ENCODE measurements at regions not wholly inside any gene's neighbourhood (a gene's known extent, or its start where the extent isn't known, plus 50 kb on each side); places are given as distances from the start of the nearest gene placed in this dataset.
"Not testable (repeated sequence)": the region's sequence is repeated elsewhere in the genome, so short reads cannot be mapped to it uniquely, and the experiment has no call there.

- Histone ChIP-seq H3K9me3 (no peaks in the 10 kb centered on the region), H3K27ac (no peak overlapping the region), H3K36me3 (no peaks in the 10 kb centered on the region), H3K27me3 (no peaks in the 10 kb centered on the region), H3K4me1 (no peaks in the 10 kb centered on the region), H3K4me3 (no peak overlapping the region)
- TF ChIP-seq CTCF (IDR thresholded peaks at IDR 0.05) (no peak), POLR2A (IDR thresholded peaks at IDR 0.05) (no peak), POLR2AphosphoS5 (IDR thresholded peaks at IDR 0.05; ENCODE audit: insufficient read depth in 1 of 2, low read depth in 1 of 2) (no peak)
- no peak for DNase-seq (ENCODE audit: extremely low spot score in 2 of 2)
- intact Hi-C loops (cut with DNase I), result no loop called here
These were observed 1886.4 kb upstream of the TENM3 start for GRCh38 chr4:180356766-180357165.

DNA sequence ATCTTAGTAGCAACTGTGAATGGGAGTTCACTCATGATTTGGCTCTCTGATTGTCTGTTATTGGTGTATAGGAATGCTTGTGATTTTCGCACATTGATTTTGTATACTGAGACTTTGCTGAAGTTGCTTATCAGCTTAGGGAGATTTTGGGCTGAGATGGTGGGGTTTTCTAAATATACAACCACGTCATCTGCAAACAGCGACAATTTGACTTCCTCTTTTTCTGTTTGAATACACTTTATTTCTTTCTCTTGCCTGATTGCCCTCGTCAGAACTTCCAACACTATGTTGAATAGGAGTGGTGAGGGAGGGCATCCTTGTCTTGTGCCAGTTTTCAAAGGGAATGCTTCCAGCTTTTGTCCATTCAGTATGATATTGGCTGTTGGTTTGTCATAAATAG lies 1883.1 kb upstream of the TENM3 start:
- H3K27ac ChIP-seq; DNase-seq (ENCODE audit: extremely low spot score in 2 of 2); H3K4me1 ChIP-seq; H3K27me3 ChIP-seq; H3K9me3 ChIP-seq; H3K36me3 ChIP-seq; intact Hi-C loops (cut with DNase I); H3K4me3 ChIP-seq: not testable (repeated sequence)

- H3K4me3 ChIP-seq, result no peak overlapping the region
- no peak overlapping the region for H3K27ac ChIP-seq
- H3K4me1 ChIP-seq, result no peaks in the 10 kb centered on the region
- H3K27me3 ChIP-seq, result no peaks in the 10 kb centered on the region
- H3K36me3 ChIP-seq, result no peaks in the 10 kb centered on the region
- intact Hi-C loops (cut with DNase I), result no loop called here
- DNase-seq (ENCODE audit: extremely low spot score in 2 of 2), result no peak
- TF ChIP-seq POLR2A (IDR thresholded peaks at IDR 0.05) (no peak), POLR2AphosphoS5 (IDR thresholded peaks at IDR 0.05; ENCODE audit: insufficient read depth in 1 of 2, low read depth in 1 of 2) (no peak), CTCF (IDR thresholded peaks at IDR 0.05) (no peak)
- H3K9me3 ChIP-seq, result no peaks in the 10 kb centered on the region
These were observed 1879.4 kb upstream of the TENM3 start for GRCh38 chr4:180363815-180364214.

DNA sequence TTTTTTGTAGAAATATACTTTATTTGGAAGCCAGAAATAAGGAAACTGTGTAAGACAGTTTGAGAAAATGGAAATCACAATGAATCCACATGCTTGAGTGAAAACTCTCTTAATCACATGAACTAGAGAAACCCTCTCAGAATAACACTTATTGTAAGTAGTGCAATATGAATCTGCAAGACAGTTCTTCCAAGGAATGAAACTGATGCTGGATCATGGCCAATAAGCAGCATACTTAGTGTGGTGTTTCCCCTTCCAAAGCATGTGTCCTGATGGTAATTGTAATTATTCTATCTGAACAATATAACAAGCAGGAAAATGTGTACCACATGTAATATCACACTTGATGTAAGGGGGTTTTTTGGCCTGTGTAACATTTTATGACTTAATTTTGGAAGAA lies 1870.5 kb upstream of the TENM3 start:
- H3K4me1 ChIP-seq, result no peaks in the 10 kb centered on the region
- H3K4me3 ChIP-seq, result no peak overlapping the region
- TF ChIP-seq CTCF (IDR thresholded peaks at IDR 0.05) (no peak), POLR2AphosphoS5 (IDR thresholded peaks at IDR 0.05; ENCODE audit: insufficient read depth in 1 of 2, low read depth in 1 of 2) (no peak), POLR2A (IDR thresholded peaks at IDR 0.05) (no peak)
- no peak overlapping the region for H3K27ac ChIP-seq
- intact Hi-C loops (cut with DNase I), result no loop called here
- no peak for DNase-seq (ENCODE audit: extremely low spot score in 2 of 2)
- no peaks in the 10 kb centered on the region for H3K9me3 ChIP-seq
- H3K36me3 ChIP-seq, result no peaks in the 10 kb centered on the region
- H3K27me3 ChIP-seq, result no peaks in the 10 kb centered on the region

DNA sequence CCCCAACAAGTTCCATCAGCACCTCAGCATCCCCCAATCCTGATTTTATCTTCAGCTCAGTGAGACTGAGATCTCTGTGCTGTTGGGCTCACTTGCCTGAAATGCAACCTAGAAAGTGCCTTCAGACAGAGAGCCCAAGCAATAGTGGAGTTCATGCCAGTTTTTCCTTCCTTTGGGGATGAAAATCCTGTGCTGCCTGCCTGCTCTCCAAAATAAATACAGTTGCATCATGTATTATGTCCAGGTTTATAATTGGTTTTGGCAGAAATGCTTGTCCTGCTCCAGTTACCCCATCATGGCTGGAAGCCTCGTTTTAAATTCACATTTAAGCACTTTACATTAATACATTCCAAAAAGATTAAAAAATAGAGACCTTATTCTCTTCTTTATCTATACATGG lies 1865.5 kb upstream of the TENM3 start:
- DNase-seq (ENCODE audit: extremely low spot score in 2 of 2), result no peak
- no peaks in the 10 kb centered on the region for H3K9me3 ChIP-seq
- H3K4me1 ChIP-seq, result no peaks in the 10 kb centered on the region
- intact Hi-C loops (cut with DNase I), result no loop called here
- H3K27me3 ChIP-seq, result no peaks in the 10 kb centered on the region
- TF ChIP-seq CTCF (IDR thresholded peaks at IDR 0.05) (no peak), POLR2AphosphoS5 (IDR thresholded peaks at IDR 0.05; ENCODE audit: insufficient read depth in 1 of 2, low read depth in 1 of 2) (no peak), POLR2A (IDR thresholded peaks at IDR 0.05) (no peak)
- no peak overlapping the region for H3K4me3 ChIP-seq
- no peak overlapping the region for H3K27ac ChIP-seq
- H3K36me3 ChIP-seq, result no peaks in the 10 kb centered on the region

DNA sequence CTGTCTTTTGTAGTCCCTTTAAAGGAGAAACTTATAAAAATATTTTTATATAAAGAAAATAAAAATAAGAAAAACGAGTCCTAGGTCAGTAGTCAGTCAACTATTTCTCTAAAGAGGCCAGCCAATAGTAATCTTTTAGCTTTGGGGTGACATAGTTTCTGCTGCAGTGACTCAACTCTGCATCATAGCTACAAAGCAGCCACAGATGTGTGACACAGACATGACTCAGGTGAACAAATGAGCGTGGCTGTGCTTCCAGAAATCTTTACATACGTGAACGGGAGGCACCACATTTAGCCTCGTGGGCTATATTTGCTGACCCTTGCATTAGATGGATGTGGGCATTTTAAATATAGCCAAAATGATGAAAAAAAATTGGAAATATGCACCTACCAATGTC lies 1862.5 kb upstream of the TENM3 start:
- Histone ChIP-seq H3K9me3 (no peaks in the 10 kb centered on the region), H3K27ac (no peak overlapping the region), H3K4me3 (no peak overlapping the region), H3K36me3 (no peaks in the 10 kb centered on the region), H3K27me3 (no peaks in the 10 kb centered on the region), H3K4me1 (no peaks in the 10 kb centered on the region)
- DNase-seq (ENCODE audit: extremely low spot score in 2 of 2), result no peak
- TF ChIP-seq POLR2AphosphoS5 (IDR thresholded peaks at IDR 0.05; ENCODE audit: insufficient read depth in 1 of 2, low read depth in 1 of 2), result no peak
- TF ChIP-seq CTCF (IDR thresholded peaks at IDR 0.05), result no peak
- no peak for TF ChIP-seq POLR2A (IDR thresholded peaks at IDR 0.05)
- intact Hi-C loops (cut with DNase I), result no loop called here

Data from vagina (tissue), 2 donors.